Lower lobe of right lung (tissue), 2 donors: ENCODE measurements at regions not wholly inside any gene's neighbourhood (a gene's known extent, or its start where the extent isn't known, plus 50 kb on each side); places are given as distances from the start of the nearest gene placed in this dataset.

Source experiments
- ATAC-seq, 2 donors: fragments of 200-7000 bp; cut with Tn5 transposase; one replicate each; pipeline ENCODE4 v1.9.1; 2020 to 2022; ENCODE audit warnings: mild to moderate bottlenecking in 2 of 2, moderate library complexity in 2 of 2
- DNase-seq: peaks from one replicate; pipeline ENCODE4 v3.0.0-alpha.2; 2020
- H3K27ac ChIP-seq: fragments of 200-600 bp; one replicate; pipeline ENCODE4 v1.8.0; 2022
- H3K27me3 ChIP-seq: fragments of 200-600 bp; one replicate; pipeline ENCODE4 v1.8.0; 2022; ENCODE audit warnings: low read depth
- H3K36me3 ChIP-seq: fragments of 200-600 bp; one replicate; pipeline ENCODE4 v1.8.0; 2022; ENCODE audit warnings: mild to moderate bottlenecking
- H3K4me1 ChIP-seq: fragments of 200-600 bp; one replicate; pipeline ENCODE4 v1.8.0; 2022
- H3K4me3 ChIP-seq: fragments of 200-600 bp; one replicate; pipeline ENCODE4 v1.8.0; 2022; ENCODE audit warnings: mild to moderate bottlenecking
- H3K9me3 ChIP-seq: fragments of 200-600 bp; one replicate; pipeline ENCODE4 v1.8.0; 2022
- CTCF ChIP-seq: fragments of 200-600 bp; IDR thresholded peaks from one replicate; pipeline ENCODE4 v1.8.0; 2022; ENCODE audit warnings: antibody characterized with exemption, mild to moderate bottlenecking
- intact Hi-C: fragments of 100-400 bp; cut with DNase I; formaldehyde crosslinking; loops from one replicate; pipeline ENCODE4 v1.11.0; 2022
- donor health status: DM: no; HTN: yes; CAD: no; lungs with severe emphysema.

GRCh38 chr13:31057403-31058033 lies 104.2 kb downstream of the HSPH1 start:
- ATAC-seq (no peak), DNase-seq (no peak)
- Histone ChIP-seq H3K4me3 (no peak overlapping the region), H3K27me3 (no peaks in the 10 kb centered on the region), H3K36me3 (no peaks in the 10 kb centered on the region), H3K4me1 (no peaks in the 10 kb centered on the region), H3K9me3 (no peaks in the 10 kb centered on the region), H3K27ac (no peak overlapping the region)
- intact Hi-C loops: no loop called here
- TF ChIP-seq CTCF: no peak

DNA sequence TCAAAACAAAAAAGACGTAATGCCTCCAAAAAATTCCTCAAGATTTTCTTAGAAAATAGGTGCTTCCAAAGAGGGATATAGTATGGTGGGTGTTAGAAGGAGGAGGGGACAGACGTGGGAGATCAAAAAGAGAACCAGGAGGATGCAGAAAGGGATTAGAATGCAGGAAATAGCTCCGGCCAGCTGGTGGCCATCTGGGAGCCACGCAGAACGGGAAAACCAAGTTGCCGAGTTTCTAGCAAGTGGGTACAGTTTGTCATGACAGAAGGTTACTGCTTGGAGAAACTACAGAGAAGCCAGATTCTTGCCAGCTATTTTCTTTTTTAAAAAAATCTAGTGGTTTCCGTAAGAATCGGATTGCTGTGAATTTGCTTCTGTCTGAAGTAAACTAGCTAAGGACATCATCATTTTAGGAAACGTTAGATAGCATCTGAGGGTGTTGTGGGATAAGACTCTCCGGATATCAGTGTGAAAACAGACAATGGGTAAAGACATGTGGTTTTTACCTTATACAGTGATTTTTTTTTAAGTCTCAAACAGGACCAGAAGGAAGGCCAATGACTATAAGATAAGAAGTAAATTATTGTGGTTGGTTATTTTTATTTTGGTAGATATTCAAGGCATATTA lies 104.9 kb downstream of the HSPH1 start:
- Histone ChIP-seq H3K36me3 (no peaks in the 10 kb centered on the region), H3K4me3 (no peak overlapping the region), H3K27ac (no peak overlapping the region), H3K9me3 (no peaks in the 10 kb centered on the region), H3K27me3 (no peaks in the 10 kb centered on the region), H3K4me1 (no peaks in the 10 kb centered on the region)
- intact Hi-C loops: no loop called here
- ATAC-seq (no peak), DNase-seq (no peak)
- no peak for TF ChIP-seq CTCF

- intact Hi-C loops: no loop called here
- TF ChIP-seq CTCF: no peak
- H3K36me3 ChIP-seq: no peaks in the 10 kb centered on the region
- no peak overlapping the region for H3K27ac ChIP-seq
- H3K9me3 ChIP-seq: no peaks in the 10 kb centered on the region
- H3K4me3 ChIP-seq: no peak overlapping the region
- DNase-seq (no peak), ATAC-seq (no peak)
- H3K27me3 ChIP-seq: no peaks in the 10 kb centered on the region
- H3K4me1 ChIP-seq: no peaks in the 10 kb centered on the region
Measured at GRCh38 chr13:31055589-31055988, 106.1 kb downstream of the HSPH1 start.

GRCh38 chr13:31054632-31055031 lies 107.1 kb downstream of the HSPH1 start:
- ATAC-seq: no peak
- H3K4me3 ChIP-seq: no peak overlapping the region
- TF ChIP-seq CTCF: no peak
- intact Hi-C loops: no loop called here
- no peak for DNase-seq
- H3K27me3 ChIP-seq: no peaks in the 10 kb centered on the region
- no peak overlapping the region for H3K27ac ChIP-seq
- H3K9me3 ChIP-seq: no peaks in the 10 kb centered on the region
- no peaks in the 10 kb centered on the region for H3K4me1 ChIP-seq
- no peaks in the 10 kb centered on the region for H3K36me3 ChIP-seq

- no peak for TF ChIP-seq CTCF
- Histone ChIP-seq H3K4me3 (no peak overlapping the region), H3K9me3 (no peaks in the 10 kb centered on the region), H3K4me1 (no peaks in the 10 kb centered on the region), H3K27me3 (no peaks in the 10 kb centered on the region), H3K36me3 (no peaks in the 10 kb centered on the region), H3K27ac (no peak overlapping the region)
- intact Hi-C loops: no loop called here
- no peak for DNase-seq
- ATAC-seq: no peak
Measured at GRCh38 chr13:31053896-31054295, 107.8 kb downstream of the HSPH1 start.
